Activated CD8-positive, alpha-beta T cell treated with anti-CD3 and anti-CD28 coated beads, Interleukin-2, amount 10 ng/mL, durations not matched to agents 7 days and 5 days (primary cell): ENCODE measurements at regions not wholly inside any gene's neighbourhood (a gene's known extent, or its start where the extent isn't known, plus 50 kb on each side); places are given as distances from the start of the nearest gene placed in this dataset.
"Not testable (repeated sequence)": the region's sequence is repeated elsewhere in the genome, so short reads cannot be mapped to it uniquely, and the experiment has no call there.

ENCODE experiments used
- ATAC-seq: fragments of 150-1000 bp; cut with Tn5 transposase; one replicate; pipeline ENCODE4 v1.10.0; 2021; ENCODE audit warnings: moderate library complexity
- CTCF ChIA-PET: fragments of 350-600 bp; sonication (Branson Sonifier 250); formaldehyde crosslinking; loops from one replicate; lab custom pipeline; 2021; ENCODE audit warnings: antibody characterized with exemption; lab: Charles Lee
- POLR2A ChIA-PET: fragments of 350-600 bp; sonication (Branson Sonifier 250); formaldehyde crosslinking; loops from one replicate; lab custom pipeline; 2021; ENCODE audit warnings: antibody characterized with exemption; lab: Charles Lee
- DNase-seq: peaks from one replicate; pipeline ENCODE4 v3.0.0-alpha.2; 2020
- H3K27ac Mint-ChIP-seq: one replicate; pipeline ENCODE4 v1.8.0; 2021; ENCODE audit warnings: mild to moderate bottlenecking, mixed read lengths
- H3K27me3 Mint-ChIP-seq: one replicate; pipeline ENCODE4 v1.8.0; 2021; ENCODE audit warnings: low read depth, mixed read lengths
- H3K36me3 Mint-ChIP-seq: one replicate; pipeline ENCODE4 v1.8.0; 2021; ENCODE audit warnings: low read depth, mixed read lengths
- H3K4me1 Mint-ChIP-seq: one replicate; pipeline ENCODE4 v1.8.0; 2021; ENCODE audit warnings: low read depth, mixed read lengths
- H3K4me3 Mint-ChIP-seq: one replicate; pipeline ENCODE4 v1.8.0; 2021; ENCODE audit warnings: mild to moderate bottlenecking, mixed read lengths
- H3K9me3 Mint-ChIP-seq: one replicate; pipeline ENCODE4 v1.8.0; 2022; ENCODE audit warnings: mixed read lengths; ENCODE audit not compliant: insufficient read depth

GRCh38 chr1:220942278-220942677, 63.0 kb downstream of the HLX start:
- Mint-ChIP-seq H3K36me3 (no peaks in the 10 kb centered on the region), H3K4me1 (no peaks in the 10 kb centered on the region), H3K27me3 (no peaks in the 10 kb centered on the region), H3K4me3 (no peak overlapping the region), H3K9me3 (no peaks in the 10 kb centered on the region), H3K27ac (no peak overlapping the region)
- ChIA-PET POLR2A (no interaction called here), CTCF (no interaction called here)
- DNase-seq (no peak), ATAC-seq (no peak)

- H3K27ac Mint-ChIP-seq, H3K27me3 Mint-ChIP-seq, DNase-seq, H3K4me1 Mint-ChIP-seq, CTCF ChIA-PET, ATAC-seq, H3K9me3 Mint-ChIP-seq, POLR2A ChIA-PET, H3K4me3 Mint-ChIP-seq, H3K36me3 Mint-ChIP-seq: not testable (repeated sequence)
These were observed 63.7 kb downstream of the HLX start for GRCh38 chr1:220942914-220943313.

- Mint-ChIP-seq H3K27ac (no peak overlapping the region), H3K4me1 (no peaks in the 10 kb centered on the region), H3K27me3 (no peaks in the 10 kb centered on the region), H3K36me3 (no peaks in the 10 kb centered on the region), H3K4me3 (no peak overlapping the region), H3K9me3 (no peaks in the 10 kb centered on the region)
- DNase-seq (no peak), ATAC-seq (no peak)
- ChIA-PET POLR2A (no interaction called here), CTCF (no interaction called here)
These were observed 64.2 kb downstream of the HLX start for GRCh38 chr1:220943319-220943996.

GRCh38 chr1:220950576-220950975, 71.3 kb downstream of the HLX start:
- Mint-ChIP-seq H3K4me3 (no peak overlapping the region), H3K27me3 (no peaks in the 10 kb centered on the region), H3K9me3 (peaks cover 6% of the 10 kb centered on the region), H3K36me3 (no peaks in the 10 kb centered on the region), H3K27ac (no peak overlapping the region), H3K4me1 (no peaks in the 10 kb centered on the region)
- no peak for ATAC-seq
- POLR2A ChIA-PET: no interaction called here
- no peak for DNase-seq
- CTCF ChIA-PET: no interaction called here

GRCh38 chr1:220952961-220953643, 73.9 kb downstream of the HLX start:
- no peaks in the 10 kb centered on the region for H3K36me3 Mint-ChIP-seq
- POLR2A ChIA-PET: no interaction called here
- peaks cover 6% of the 10 kb centered on the region for H3K9me3 Mint-ChIP-seq
- ATAC-seq (no peak), DNase-seq (no peak)
- CTCF ChIA-PET: no interaction called here
- no peak overlapping the region for H3K4me3 Mint-ChIP-seq
- H3K27me3 Mint-ChIP-seq: no peaks in the 10 kb centered on the region
- no peak overlapping the region for H3K27ac Mint-ChIP-seq
- no peaks in the 10 kb centered on the region for H3K4me1 Mint-ChIP-seq

GRCh38 chr1:220954321-220955075, 75.3 kb downstream of the HLX start:
- ChIA-PET CTCF (no interaction called here), POLR2A (no interaction called here)
- peaks cover 6% of the 10 kb centered on the region for H3K9me3 Mint-ChIP-seq
- H3K4me3 Mint-ChIP-seq: no peak overlapping the region
- no peaks in the 10 kb centered on the region for H3K27me3 Mint-ChIP-seq
- no peaks in the 10 kb centered on the region for H3K36me3 Mint-ChIP-seq
- ATAC-seq (no peak), DNase-seq (no peak)
- H3K4me1 Mint-ChIP-seq: no peaks in the 10 kb centered on the region
- no peak overlapping the region for H3K27ac Mint-ChIP-seq

- H3K27me3 Mint-ChIP-seq: no peaks in the 10 kb centered on the region
- no peak overlapping the region for H3K27ac Mint-ChIP-seq
- ATAC-seq (no peak), DNase-seq (no peak)
- no peak overlapping the region for H3K4me3 Mint-ChIP-seq
- H3K36me3 Mint-ChIP-seq: no peaks in the 10 kb centered on the region
- no peaks in the 10 kb centered on the region for H3K4me1 Mint-ChIP-seq
- CTCF ChIA-PET: no interaction called here
- peaks cover 6% of the 10 kb centered on the region for H3K9me3 Mint-ChIP-seq
- POLR2A ChIA-PET: no interaction called here
These were observed 75.9 kb downstream of the HLX start for GRCh38 chr1:220955116-220955515.

GRCh38 chr1:220956501-220957232, 77.4 kb downstream of the HLX start:
- H3K9me3 Mint-ChIP-seq: no peaks in the 10 kb centered on the region
- no peaks in the 10 kb centered on the region for H3K4me1 Mint-ChIP-seq
- ChIA-PET POLR2A (no interaction called here), CTCF (no interaction called here)
- H3K27me3 Mint-ChIP-seq: no peaks in the 10 kb centered on the region
- no peaks in the 10 kb centered on the region for H3K36me3 Mint-ChIP-seq
- ATAC-seq: no peak
- H3K27ac Mint-ChIP-seq: no peak overlapping the region
- H3K4me3 Mint-ChIP-seq: no peak overlapping the region
- DNase-seq: no peak

GRCh38 chr1:220957233-220957605, 78.0 kb downstream of the HLX start:
- Mint-ChIP-seq H3K27me3 (no peaks in the 10 kb centered on the region), H3K9me3 (no peaks in the 10 kb centered on the region), H3K27ac (no peak overlapping the region), H3K4me1 (no peaks in the 10 kb centered on the region), H3K4me3 (no peak overlapping the region), H3K36me3 (no peaks in the 10 kb centered on the region)
- DNase-seq: no peak
- CTCF ChIA-PET: no interaction called here
- POLR2A ChIA-PET: no interaction called here
- no peak for ATAC-seq

- H3K9me3 Mint-ChIP-seq: no peaks in the 10 kb centered on the region
- CTCF ChIA-PET: no interaction called here
- no peak overlapping the region for H3K27ac Mint-ChIP-seq
- ATAC-seq: no peak
- H3K27me3 Mint-ChIP-seq: no peaks in the 10 kb centered on the region
- H3K36me3 Mint-ChIP-seq: no peaks in the 10 kb centered on the region
- no peaks in the 10 kb centered on the region for H3K4me1 Mint-ChIP-seq
- no peak overlapping the region for H3K4me3 Mint-ChIP-seq
- POLR2A ChIA-PET: no interaction called here
- DNase-seq: no peak
These were observed 79.0 kb downstream of the HLX start for GRCh38 chr1:220958234-220958633.

- ChIA-PET CTCF (no interaction called here), POLR2A (no interaction called here)
- Mint-ChIP-seq H3K27me3 (no peaks in the 10 kb centered on the region), H3K9me3 (no peaks in the 10 kb centered on the region), H3K36me3 (no peaks in the 10 kb centered on the region), H3K4me3 (no peak overlapping the region), H3K4me1 (no peaks in the 10 kb centered on the region), H3K27ac (no peak overlapping the region)
- ATAC-seq (no peak), DNase-seq (no peak)
These were observed 82.9 kb downstream of the HLX start for GRCh38 chr1:220962031-220962751.
